Breast epithelium (tissue), 3 donors: ENCODE measurements at regions not wholly inside any gene's neighbourhood (a gene's known extent, or its start where the extent isn't known, plus 50 kb on each side); places are given as distances from the start of the nearest gene placed in this dataset.

Experiments used
- CTCF ChIP-seq, 3 donors: fragments of 450-650 bp; IDR thresholded peaks; one replicate each; pipeline ENCODE4 v1.5.1; 2016 to 2017; ENCODE audit warnings: antibody characterized with exemption in 3 of 3, mild to moderate bottlenecking in 3 of 3, moderate library complexity in 3 of 3
- POLR2A ChIP-seq: fragments of 450-650 bp; IDR thresholded peaks from one replicate; pipeline ENCODE4 v1.6.1; 2016; ENCODE audit warnings: antibody characterized with exemption, mild to moderate bottlenecking, moderate library complexity

- TF ChIP-seq CTCF (IDR thresholded peaks at IDR 0.05) (no peak), POLR2A (no peak)
Observed at GRCh38 chr12:105741786-105742566, 396.8 kb downstream of the NUAK1 start.
